ENCODE measurements at regions not wholly inside any gene's neighbourhood (a gene's known extent, or its start where the extent isn't known, plus 50 kb on each side); places are given as distances from the start of the nearest gene placed in this dataset.
"Not testable (repeated sequence)": the region's sequence is repeated elsewhere in the genome, so short reads cannot be mapped to it uniquely, and the experiment has no call there.

DNA sequence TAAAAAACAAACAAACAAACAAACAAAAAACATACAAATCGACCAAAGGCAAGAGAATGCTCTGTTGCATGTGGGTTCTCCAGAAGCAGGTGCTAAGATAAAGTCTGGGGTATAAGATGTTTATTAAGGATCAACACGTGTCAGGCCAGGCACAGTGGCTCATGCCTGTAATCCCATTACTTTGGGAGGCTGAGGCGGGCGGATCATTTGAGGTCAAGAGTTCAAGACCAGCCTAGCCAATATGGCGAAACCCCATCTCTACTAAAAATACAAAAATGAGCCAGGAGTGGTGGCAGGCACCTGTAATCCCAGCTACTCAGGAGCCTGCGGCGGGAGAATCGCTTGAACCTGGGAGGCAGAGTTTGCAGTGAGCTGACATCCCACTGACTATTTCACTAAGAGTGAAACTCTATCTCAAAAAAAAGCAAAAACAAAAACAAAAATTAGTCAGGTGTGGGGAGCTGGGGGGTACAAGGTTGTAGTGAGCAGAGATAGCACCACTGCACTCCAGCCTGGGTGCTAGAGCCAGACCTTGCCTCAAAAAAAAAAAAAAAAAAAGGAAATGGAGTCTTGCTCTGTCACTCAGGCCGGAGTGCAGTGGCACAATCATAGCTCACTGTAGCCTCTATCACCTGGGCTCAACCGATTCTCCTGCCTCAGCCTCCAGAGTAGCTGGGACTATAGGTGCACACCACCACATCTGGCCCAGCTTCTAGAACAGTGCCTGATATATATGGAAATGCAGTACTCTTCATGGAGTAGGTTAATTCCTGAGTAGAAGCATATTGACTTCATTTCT, 86.8 kb upstream of the JARID2 start:
- Histone ChIP-seq H3K27ac (no peak overlapping the region), H3K4me3 (no peak overlapping the region), H3K9me3 (no peaks in the 10 kb centered on the region), H3K36me3 (replicated peaks in 1 of 2; ENCODE audit: insufficient read depth in 1 of 2, low read depth in 2 of 2) (no peaks in the 10 kb centered on the region), H3K4me1 (no peaks in the 10 kb centered on the region), H3K27me3 (no peaks in the 10 kb centered on the region)
- WGBS, 2 donors = 84 to 90% methylated on average over 10 of the region's 10 CpGs
- intact Hi-C loops (cut with DNase I) = no loop called here
- DNase-seq (no peak), ATAC-seq (no peak)
- no peak for TF ChIP-seq POLR2A (IDR thresholded peaks at IDR 0.05)
- TF ChIP-seq, protein P1, sequence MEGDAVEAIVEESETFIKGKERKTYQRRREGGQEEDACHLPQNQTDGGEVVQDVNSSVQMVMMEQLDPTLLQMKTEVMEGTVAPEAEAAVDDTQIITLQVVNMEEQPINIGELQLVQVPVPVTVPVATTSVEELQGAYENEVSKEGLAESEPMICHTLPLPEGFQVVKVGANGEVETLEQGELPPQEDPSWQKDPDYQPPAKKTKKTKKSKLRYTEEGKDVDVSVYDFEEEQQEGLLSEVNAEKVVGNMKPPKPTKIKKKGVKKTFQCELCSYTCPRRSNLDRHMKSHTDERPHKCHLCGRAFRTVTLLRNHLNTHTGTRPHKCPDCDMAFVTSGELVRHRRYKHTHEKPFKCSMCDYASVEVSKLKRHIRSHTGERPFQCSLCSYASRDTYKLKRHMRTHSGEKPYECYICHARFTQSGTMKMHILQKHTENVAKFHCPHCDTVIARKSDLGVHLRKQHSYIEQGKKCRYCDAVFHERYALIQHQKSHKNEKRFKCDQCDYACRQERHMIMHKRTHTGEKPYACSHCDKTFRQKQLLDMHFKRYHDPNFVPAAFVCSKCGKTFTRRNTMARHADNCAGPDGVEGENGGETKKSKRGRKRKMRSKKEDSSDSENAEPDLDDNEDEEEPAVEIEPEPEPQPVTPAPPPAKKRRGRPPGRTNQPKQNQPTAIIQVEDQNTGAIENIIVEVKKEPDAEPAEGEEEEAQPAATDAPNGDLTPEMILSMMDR (IDR thresholded peaks at IDR 0.05) = no peak

DNA sequence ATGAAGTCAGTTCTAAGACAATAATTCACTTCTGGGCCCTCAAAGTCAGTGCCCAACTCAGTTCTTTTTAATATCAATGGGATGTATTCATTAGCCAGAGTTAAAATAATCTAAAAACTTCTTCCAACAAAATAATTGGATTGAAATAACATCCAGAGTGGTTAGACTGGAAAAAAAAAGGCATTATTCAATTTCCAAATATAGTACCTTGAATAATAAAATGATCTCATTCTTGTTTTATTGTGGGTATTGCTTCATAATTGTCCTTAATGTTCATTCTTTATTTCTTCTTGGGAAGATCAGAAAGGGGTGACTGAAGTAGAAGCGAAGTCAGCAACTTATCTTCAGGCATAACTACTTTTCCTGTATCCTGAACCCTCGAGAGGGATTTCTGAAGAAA, 85.1 kb upstream of the JARID2 start:
- TF ChIP-seq, protein P1 (IDR thresholded peaks at IDR 0.05) = no peak
- no peak for TF ChIP-seq POLR2A (IDR thresholded peaks at IDR 0.05)
- Histone ChIP-seq H3K4me1 (no peaks in the 10 kb centered on the region), H3K27ac (no peak overlapping the region), H3K4me3 (no peak overlapping the region), H3K27me3 (no peaks in the 10 kb centered on the region), H3K9me3 (no peaks in the 10 kb centered on the region), H3K36me3 (replicated peaks in 1 of 2; ENCODE audit: insufficient read depth in 1 of 2, low read depth in 2 of 2) (no peaks in the 10 kb centered on the region)
- DNase-seq (no peak), ATAC-seq (no peak)
- intact Hi-C loops (cut with DNase I) = no loop called here
- WGBS, 2 donors = 88 to 91% methylated on average over 2 of the region's 2 CpGs

DNA sequence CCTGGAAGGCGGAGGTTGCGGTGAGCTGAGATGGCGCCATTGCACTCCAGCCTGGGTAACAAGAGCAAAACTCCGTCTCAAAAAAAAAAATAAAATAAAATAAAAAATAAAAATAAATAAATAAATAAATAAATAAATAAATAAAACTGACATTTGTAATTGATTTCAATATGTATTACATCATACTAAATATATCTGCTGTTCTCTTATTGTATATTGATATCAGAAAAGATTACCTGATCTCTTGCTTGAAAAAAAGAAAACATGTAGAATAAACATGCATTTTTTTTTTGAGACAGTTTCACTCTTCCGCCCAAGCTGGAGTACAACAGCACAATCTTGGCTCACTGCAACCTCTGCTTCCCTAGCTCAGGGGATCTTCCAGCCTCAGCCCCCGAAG, 81.0 kb upstream of the JARID2 start:
- WGBS, 2 donors = 95 to 97% methylated on average over 6 of the region's 6 CpGs
- ATAC-seq; DNase-seq; H3K4me3 ChIP-seq; H3K4me1 ChIP-seq; H3K27ac ChIP-seq; intact Hi-C loops (cut with DNase I); H3K27me3 ChIP-seq; H3K36me3 ChIP-seq (replicated peaks in 1 of 2; ENCODE audit: insufficient read depth in 1 of 2, low read depth in 2 of 2); H3K9me3 ChIP-seq: not testable (repeated sequence)

DNA sequence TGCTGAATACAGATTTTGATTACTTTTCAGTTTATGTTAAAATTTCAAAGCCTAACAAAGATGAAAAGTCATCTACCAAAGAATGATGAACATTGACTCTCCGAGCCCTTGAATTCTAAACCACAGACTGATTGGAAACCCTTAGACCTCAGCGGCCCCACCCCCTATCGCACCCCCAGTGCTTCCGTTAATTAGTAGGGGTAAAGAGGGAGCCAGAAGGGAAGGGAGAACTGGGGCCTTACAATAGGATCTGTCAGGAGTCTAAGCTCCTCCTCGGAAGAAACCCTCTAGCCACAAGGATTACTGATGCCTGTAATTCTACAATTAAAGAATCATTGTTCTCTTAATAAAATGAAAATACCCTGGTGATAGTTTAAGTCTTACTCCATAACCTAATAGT, 79.7 kb upstream of the JARID2 start:
- Histone ChIP-seq H3K27me3 (no peaks in the 10 kb centered on the region), H3K4me3 (no peak overlapping the region), H3K9me3 (no peaks in the 10 kb centered on the region), H3K4me1 (no peaks in the 10 kb centered on the region), H3K27ac (no peak overlapping the region), H3K36me3 (replicated peaks in 1 of 2; ENCODE audit: insufficient read depth in 1 of 2, low read depth in 2 of 2) (no peaks in the 10 kb centered on the region)
- ATAC-seq (no peak), DNase-seq (no peak)
- TF ChIP-seq POLR2A (IDR thresholded peaks at IDR 0.05) = no peak
- TF ChIP-seq, protein P1 (IDR thresholded peaks at IDR 0.05) = no peak
- intact Hi-C loops (cut with DNase I) = no loop called here
- 74 to 83% methylated on average over 5 of the region's 5 CpGs for WGBS, 2 donors

DNA sequence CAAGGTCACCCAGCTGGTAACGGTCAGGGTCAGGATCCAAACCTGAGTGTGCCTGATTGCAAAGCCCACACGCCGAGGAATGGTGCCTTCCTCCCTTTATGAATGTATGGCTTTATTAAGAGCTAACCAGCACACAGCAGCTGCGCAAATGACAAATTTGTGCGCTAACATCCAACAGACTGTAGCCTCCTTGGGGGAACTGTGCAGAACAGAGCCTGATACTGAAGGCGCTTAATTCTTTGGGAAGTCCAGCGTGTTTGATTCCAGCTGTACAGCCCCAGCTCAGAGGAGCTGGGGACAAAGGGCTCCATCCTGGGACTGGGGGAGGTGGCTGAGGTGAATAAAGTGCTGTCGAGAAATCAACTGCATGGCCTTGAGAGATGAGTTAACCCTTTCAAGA, 75.7 kb upstream of the JARID2 start:
- Histone ChIP-seq H3K27ac (no peak overlapping the region), H3K4me3 (no peak overlapping the region), H3K27me3 (no peaks in the 10 kb centered on the region), H3K9me3 (no peaks in the 10 kb centered on the region), H3K36me3 (replicated peaks in 1 of 2; ENCODE audit: insufficient read depth in 1 of 2, low read depth in 2 of 2) (no peaks in the 10 kb centered on the region), H3K4me1 (no peaks in the 10 kb centered on the region)
- TF ChIP-seq, protein P1 (IDR thresholded peaks at IDR 0.05) = no peak
- TF ChIP-seq POLR2A (IDR thresholded peaks at IDR 0.05) = no peak
- intact Hi-C loops (cut with DNase I) = no loop called here
- WGBS, 2 donors = 84 to 88% methylated on average over 5 to 8 of the region's 8 CpGs
- no peak for DNase-seq
- ATAC-seq = no peak

All from body of pancreas (tissue), 4 donors.